HEK293T (cell line): ENCODE measurements at regions not wholly inside any gene's neighbourhood (a gene's known extent, or its start where the extent isn't known, plus 50 kb on each side); places are given as distances from the start of the nearest gene placed in this dataset.

Experiments used
- ARNT ChIP-seq: fragments of 450-650 bp; IDR thresholded peaks from 2 replicates; pipeline ENCODE4 v1.6.1; 2017; ENCODE audit warnings: mild to moderate bottlenecking
- CTBP1 ChIP-seq: fragments of 450-650 bp; IDR thresholded peaks from 2 replicates; pipeline ENCODE4 v1.6.1; 2016; ENCODE audit warnings: borderline replicate concordance
- ELF4 ChIP-seq: fragments of 450-650 bp; IDR thresholded peaks from 2 replicates; pipeline ENCODE4 v1.6.1; 2017; ENCODE audit warnings: antibody characterized with exemption
- FOXK2 ChIP-seq: fragments of 450-650 bp; IDR thresholded peaks from 2 replicates; pipeline ENCODE4 v1.6.1; 2016; ENCODE audit warnings: mild to moderate bottlenecking
- FOXM1 ChIP-seq: fragments of 450-650 bp; IDR thresholded peaks from 2 replicates; pipeline ENCODE4 v1.6.1; 2017; ENCODE audit warnings: mild to moderate bottlenecking, borderline replicate concordance
- SP1 ChIP-seq: fragments of 450-650 bp; IDR thresholded peaks from 2 replicates; pipeline ENCODE4 v1.6.1; 2017
- SUZ12 ChIP-seq: fragments of 450-650 bp; IDR thresholded peaks from 2 replicates; pipeline ENCODE4 v1.6.1; 2016; ENCODE audit warnings: mild to moderate bottlenecking
- TARDBP ChIP-seq: fragments of 450-650 bp; IDR thresholded peaks from 2 replicates; pipeline ENCODE4 v1.6.1; 2016
- ZNF384 ChIP-seq: fragments of 450-650 bp; IDR thresholded peaks from 2 replicates; pipeline ENCODE4 v1.6.1; 2016

- TF ChIP-seq SUZ12: no peak
- TF ChIP-seq FOXM1: no peak
- no peak for TF ChIP-seq FOXK2
- TF ChIP-seq ARNT: no peak
- no peak for TF ChIP-seq ELF4
- no peak for TF ChIP-seq TARDBP
- TF ChIP-seq ZNF384: no peak
- TF ChIP-seq SP1: no peak
- no peak for TF ChIP-seq CTBP1
Observed at GRCh38 chr19:34575206-34575605, 93.6 kb downstream of the WTIP start.
